OCI-LY1 (cell line): ENCODE measurements at regions not wholly inside any gene's neighbourhood (a gene's known extent, or its start where the extent isn't known, plus 50 kb on each side); places are given as distances from the start of the nearest gene placed in this dataset.

Experiments
- H2AFZ ChIP-seq: fragments of 200-600 bp; sonication (generic), shearing (Covaris generic); 2 replicates; pipeline ENCODE4 v1.6.0; 2014; ENCODE audit warnings: antibody characterized with exemption, mild to moderate bottlenecking, low read length
- H3F3A ChIP-seq: fragments of 200-600 bp; sonication (generic), shearing (Covaris generic); 2 replicates; pipeline ENCODE4 v1.6.0; 2014; ENCODE audit warnings: mild to moderate bottlenecking, antibody characterized with exemption, low read length, moderate library complexity; ENCODE audit not compliant: insufficient read depth
- H3K27ac ChIP-seq: fragments of 200-600 bp; sonication (generic); 2 replicates; pipeline ENCODE4 v1.5.1; 2014; ENCODE audit warnings: low read length, mixed run types, mild to moderate bottlenecking, low read depth; ENCODE audit not compliant: poor library complexity, severe bottlenecking
- H3K27me3 ChIP-seq: fragments of 200-600 bp; sonication (generic); 2 replicates; pipeline ENCODE4 v1.6.0; 2014; ENCODE audit warnings: antibody characterized with exemption, mild to moderate bottlenecking, low read length, moderate library complexity; ENCODE audit not compliant: insufficient read depth
- H3K36me3 ChIP-seq: fragments of 200-600 bp; sonication (generic); 2 replicates; pipeline ENCODE4 v1.6.1; 2014; ENCODE audit warnings: mild to moderate bottlenecking, antibody characterized with exemption, low read length, moderate library complexity, mixed read lengths; ENCODE audit not compliant: insufficient read depth
- H3K4me1 ChIP-seq: fragments of 200-600 bp; sonication (generic); 2 replicates; pipeline ENCODE4 v1.5.1; 2014; ENCODE audit warnings: mild to moderate bottlenecking, low read length, moderate library complexity; ENCODE audit not compliant: insufficient read depth, severe bottlenecking
- H3K4me2 ChIP-seq: fragments of 200-600 bp; sonication (generic), shearing (Covaris generic); 2 replicates; pipeline ENCODE4 v1.6.1; 2014; ENCODE audit warnings: low read length
- H3K4me3 ChIP-seq: fragments of 200-600 bp; sonication (generic); 2 replicates; pipeline ENCODE4 v1.5.1; 2014; ENCODE audit warnings: low read length, low read depth, mild to moderate bottlenecking, mixed read lengths; ENCODE audit not compliant: poor library complexity, severe bottlenecking
- H3K79me2 ChIP-seq: fragments of 200-600 bp; shearing (Covaris generic); 2 replicates; pipeline ENCODE4 v1.6.1; 2016; ENCODE audit warnings: mixed run types, low read length, mixed read lengths; ENCODE audit not compliant: insufficient read depth
- H3K9ac ChIP-seq: fragments of 200-600 bp; sonication (generic), shearing (Covaris generic); 2 replicates; pipeline ENCODE4 v1.6.1; 2014; ENCODE audit warnings: mild to moderate bottlenecking, low read length, mixed read lengths
- H3K9me2 ChIP-seq: fragments of 200-600 bp; sonication (generic), shearing (Covaris generic); 2 replicates; pipeline ENCODE4 v1.6.1; 2014; ENCODE audit warnings: low read depth, mild to moderate bottlenecking, low read length, mixed read lengths
- H3K9me3 ChIP-seq: fragments of 200-600 bp; shearing (Covaris generic); 2 replicates; pipeline ENCODE4 v1.6.1; 2014; ENCODE audit warnings: low read length, mixed read lengths
- H4K20me1 ChIP-seq: fragments of 200-600 bp; sonication (generic), shearing (Covaris generic); 2 replicates; pipeline ENCODE4 v1.6.0; 2016; ENCODE audit warnings: mild to moderate bottlenecking, low read length; ENCODE audit not compliant: insufficient read depth
- CTCF ChIP-seq: fragments of 200-600 bp; sonication (generic), shearing (Covaris generic); IDR thresholded peaks from 2 replicates; pipeline ENCODE4 v1.5.1; 2017; ENCODE audit warnings: mild to moderate bottlenecking, antibody characterized with exemption, low read length, moderate library complexity, mixed read lengths
- EZH2 ChIP-seq: fragments of 200-600 bp; sonication (generic), shearing (Covaris generic); IDR thresholded peaks from 2 replicates; pipeline ENCODE4 v1.8.0; 2017; ENCODE audit warnings: borderline replicate concordance, mixed run types, mild to moderate bottlenecking, antibody characterized with exemption, low read length, moderate library complexity, mixed read lengths

- no peak for TF ChIP-seq EZH2
- TF ChIP-seq CTCF: no peak
- Histone ChIP-seq H3K27me3 (0 out of 2 replicates have a peak, but pooled peaks cover 4% of the 10 kb centered on the region), H3K79me2 (no peaks in the 10 kb centered on the region), H3K9me2 (no peaks in the 10 kb centered on the region), H3K9me3 (no peaks in the 10 kb centered on the region), H3K4me1 (no peaks in the 10 kb centered on the region), H3K9ac (no peak overlapping the region), H3K4me2 (no peak overlapping the region), H3K4me3 (no peak overlapping the region), H3F3A (no peaks in the 10 kb centered on the region), H2AFZ (no peak overlapping the region), H4K20me1 (no peaks in the 10 kb centered on the region), H3K27ac (no peak overlapping the region), H3K36me3 (no peaks in the 10 kb centered on the region)
Observed at GRCh38 chr5:154542581-154542980, 64.6 kb upstream of the HAND1 start.

GRCh38 chr5:154542000-154542399 lies 64.0 kb upstream of the HAND1 start:
- TF ChIP-seq CTCF: no peak
- no peak for TF ChIP-seq EZH2
- no peaks in the 10 kb centered on the region for H3K4me1 ChIP-seq

GRCh38 chr5:154541553-154541952 lies 63.5 kb upstream of the HAND1 start:
- H4K20me1 ChIP-seq: no peaks in the 10 kb centered on the region
- H3K4me2 ChIP-seq: no peak overlapping the region
- H3K79me2 ChIP-seq: no peaks in the 10 kb centered on the region
- H3F3A ChIP-seq: no peaks in the 10 kb centered on the region
- H3K4me3 ChIP-seq: no peak overlapping the region
- no peaks in the 10 kb centered on the region for H3K36me3 ChIP-seq
- no peaks in the 10 kb centered on the region for H3K9me3 ChIP-seq
- no peak overlapping the region for H2AFZ ChIP-seq
- no peak overlapping the region for H3K27ac ChIP-seq
- no peaks in the 10 kb centered on the region for H3K9me2 ChIP-seq
- no peaks in the 10 kb centered on the region for H3K4me1 ChIP-seq
- TF ChIP-seq CTCF (peak; percentile 60), EZH2 (no peak)
- no peak overlapping the region for H3K9ac ChIP-seq
- H3K27me3 ChIP-seq: 0 out of 2 replicates have a peak, but pooled peaks cover 4% of the 10 kb centered on the region

More at GRCh38 chr5:154542000-154542399, 64.0 kb upstream of the HAND1 start:
- Histone ChIP-seq H3K27me3 (0 out of 2 replicates have a peak, but pooled peaks cover 4% of the 10 kb centered on the region), H2AFZ (no peak overlapping the region), H3F3A (no peaks in the 10 kb centered on the region), H3K27ac (no peak overlapping the region), H4K20me1 (no peaks in the 10 kb centered on the region), H3K9me3 (no peaks in the 10 kb centered on the region), H3K79me2 (no peaks in the 10 kb centered on the region), H3K9ac (no peak overlapping the region), H3K4me2 (no peak overlapping the region), H3K36me3 (no peaks in the 10 kb centered on the region), H3K9me2 (no peaks in the 10 kb centered on the region), H3K4me3 (no peak overlapping the region)
